Aorta (tissue), 5 donors: ENCODE measurements at regions not wholly inside any gene's neighbourhood (a gene's known extent, or its start where the extent isn't known, plus 50 kb on each side); places are given as distances from the start of the nearest gene placed in this dataset.
A peak's percentile ranks its signal among the peaks of the same experiment; 100 is the strongest.
"Not testable (repeated sequence)": the region's sequence is repeated elsewhere in the genome, so short reads cannot be mapped to it uniquely, and the experiment has no call there.

Source experiments
- ATAC-seq: fragments of 200-7000 bp; cut with Tn5 transposase; one replicate; pipeline ENCODE4 v1.9.1; 2022; ENCODE audit warnings: moderate library complexity; ENCODE audit not compliant: low FRiP score
- DNase-seq, 2 donors: peaks; one replicate each; pipeline ENCODE4 v3.0.0-alpha.2; 2020
- H3K27ac ChIP-seq, 2 donors: one replicate each; pipeline ENCODE4 v1.5.1; 2013; ENCODE audit warnings: low read length in 2 of 2, mild to moderate bottlenecking in 2 of 2, moderate library complexity in 2 of 2, control low read depth in 1 of 2, inconsistent platforms in 1 of 2, low read depth in 1 of 2
- H3K27me3 ChIP-seq, 2 donors: one replicate each; pipeline ENCODE4 v1.6.1; 2013; ENCODE audit warnings: control low read depth in 1 of 2, low read length in 1 of 2, mild to moderate bottlenecking in 1 of 2, moderate library complexity in 1 of 2; ENCODE audit not compliant: insufficient read depth in 2 of 2, control insufficient read depth in 1 of 2
- H3K36me3 ChIP-seq, 2 donors: one replicate each; pipeline ENCODE4 v1.6.1; 2013; ENCODE audit warnings: control low read depth in 1 of 2, low read length in 1 of 2, mild to moderate bottlenecking in 1 of 2; ENCODE audit not compliant: insufficient read depth in 2 of 2, control insufficient read depth in 1 of 2
- H3K4me1 ChIP-seq, 2 donors: one replicate each; pipeline ENCODE4 v1.6.1; 2013; ENCODE audit warnings: low read length in 2 of 2, control low read depth in 1 of 2, mild to moderate bottlenecking in 1 of 2, moderate library complexity in 1 of 2; ENCODE audit not compliant: insufficient read depth in 2 of 2, control insufficient read depth in 1 of 2
- H3K4me3 ChIP-seq, 2 donors: one replicate each; pipeline ENCODE4 v1.5.1; 2013; ENCODE audit warnings: low read length in 2 of 2, control low read depth in 1 of 2, mild to moderate bottlenecking in 1 of 2
- H3K9me3 ChIP-seq: one replicate; pipeline ENCODE4 v1.6.1; 2013; ENCODE audit warnings: mild to moderate bottlenecking, low read length; ENCODE audit not compliant: control insufficient read depth
- WGBS, 2 donors: extraction: QIAGEN DNeasy Blood & Tissue Kit; methylation state at CpG; one replicate each; pipeline ENCODE4 v1.1.7; 2013; 5-methylcytosine and 5-hydroxymethylcytosine counted together
- intact Hi-C, 2 donors: fragments of 100-400 bp; cut with DNase I; formaldehyde crosslinking; loops; one replicate each; pipeline versions ENCODE4 v1.14.2 to v1.15.0; 2022
- donor health status: healthy with polysubstance abuse.
- donor health status: Bipolar disorder and iron deficiency.
- donor health status: DM: no; HTN: no; CAD: no.
- donor health status: DM: no; HTN: no; CAD: no.
- donor health status: DM: yes; HTN: yes; CAD: no.

GRCh38 chr14:40222996-40223395, 790.8 kb upstream of the FBXO33 start:
- no peak for DNase-seq
- H3K9me3 ChIP-seq = no peaks in the 10 kb centered on the region

GRCh38 chr14:40221428-40221827, 789.2 kb upstream of the FBXO33 start:
- no peaks in the 10 kb centered on the region for H3K27me3 ChIP-seq
- H3K4me1 ChIP-seq = no peaks in the 10 kb centered on the region
- H3K9me3 ChIP-seq = no peaks in the 10 kb centered on the region
- ATAC-seq = no peak
- no peaks in the 10 kb centered on the region for H3K36me3 ChIP-seq
- no peak overlapping the region for H3K4me3 ChIP-seq
- no peak overlapping the region for H3K27ac ChIP-seq
- intact Hi-C loops = no loop called here
- no peak for DNase-seq

More at GRCh38 chr14:40222996-40223395, 790.8 kb upstream of the FBXO33 start:
- Histone ChIP-seq H3K36me3 (no peaks in the 10 kb centered on the region), H3K27ac (no peak overlapping the region), H3K4me1 (no peaks in the 10 kb centered on the region), H3K27me3 (no peaks in the 10 kb centered on the region), H3K4me3 (no peak overlapping the region)
- 83 to 84% methylated on average over 4 of the region's 4 CpGs for WGBS, 2 donors
- ATAC-seq = no peak
- intact Hi-C loops = no loop called here

GRCh38 chr14:40219032-40219431, 786.8 kb upstream of the FBXO33 start:
- Histone ChIP-seq H3K27me3 (no peaks in the 10 kb centered on the region), H3K4me3 (no peak overlapping the region), H3K36me3 (no peaks in the 10 kb centered on the region), H3K4me1 (no peaks in the 10 kb centered on the region), H3K27ac (no peak overlapping the region), H3K9me3 (no peaks in the 10 kb centered on the region)
- DNase-seq (no peak), ATAC-seq (no peak)
- 40 to 49% methylated on average over 3 of the region's 3 CpGs for WGBS, 2 donors
- intact Hi-C loops = no loop called here

- intact Hi-C loops = no loop called here
- no peak overlapping the region for H3K27ac ChIP-seq
- WGBS, 2 donors = 82 to 84% methylated on average over 6 of the region's 6 CpGs
- DNase-seq (no peak), ATAC-seq (no peak)
- H3K36me3 ChIP-seq = no peaks in the 10 kb centered on the region
- H3K9me3 ChIP-seq = no peaks in the 10 kb centered on the region
- no peak overlapping the region for H3K4me3 ChIP-seq
- H3K4me1 ChIP-seq = no peaks in the 10 kb centered on the region
- H3K27me3 ChIP-seq = no peaks in the 10 kb centered on the region
Observed at GRCh38 chr14:40218282-40218941, 786.2 kb upstream of the FBXO33 start.

GRCh38 chr14:40216976-40217375, 784.7 kb upstream of the FBXO33 start:
- intact Hi-C loops = no loop called here
- Histone ChIP-seq H3K27ac (no peak overlapping the region), H3K4me3 (no peak overlapping the region), H3K27me3 (no peaks in the 10 kb centered on the region), H3K4me1 (no peaks in the 10 kb centered on the region), H3K9me3 (no peaks in the 10 kb centered on the region), H3K36me3 (no peaks in the 10 kb centered on the region)
- ATAC-seq (no peak), DNase-seq (peak in 1 of 2 donors; percentile 61)
- 92 to 94% methylated on average over 19 to 22 of the region's 22 CpGs for WGBS, 2 donors

- H3K27me3 ChIP-seq, H3K4me3 ChIP-seq, H3K36me3 ChIP-seq, intact Hi-C loops, H3K27ac ChIP-seq, H3K9me3 ChIP-seq, H3K4me1 ChIP-seq, ATAC-seq, DNase-seq: not testable (repeated sequence)
- WGBS, 2 donors = 91 to 92% methylated on average over 18 of the region's 18 CpGs
Observed at GRCh38 chr14:40216408-40216807, 784.2 kb upstream of the FBXO33 start.

- intact Hi-C loops = no loop called here
- Histone ChIP-seq H3K4me1 (no peaks in the 10 kb centered on the region), H3K9me3 (no peaks in the 10 kb centered on the region), H3K27ac (no peak overlapping the region), H3K27me3 (no peaks in the 10 kb centered on the region), H3K36me3 (no peaks in the 10 kb centered on the region), H3K4me3 (no peak overlapping the region)
- DNase-seq = no peak
- no peak for ATAC-seq
Observed at GRCh38 chr14:40213701-40214100, 781.5 kb upstream of the FBXO33 start.

- intact Hi-C loops = no loop called here
- no peak overlapping the region for H3K27ac ChIP-seq
- DNase-seq (no peak), ATAC-seq (peak; percentile 29)
- no peaks in the 10 kb centered on the region for H3K36me3 ChIP-seq
- WGBS, 2 donors = 75 to 77% methylated on average over 11 of the region's 11 CpGs
- no peaks in the 10 kb centered on the region for H3K4me1 ChIP-seq
- no peak overlapping the region for H3K4me3 ChIP-seq
- no peaks in the 10 kb centered on the region for H3K9me3 ChIP-seq
- no peaks in the 10 kb centered on the region for H3K27me3 ChIP-seq
Observed at GRCh38 chr14:40204441-40205175, 772.4 kb upstream of the FBXO33 start.

- Histone ChIP-seq H3K4me3 (no peak overlapping the region), H3K27me3 (no peaks in the 10 kb centered on the region), H3K27ac (no peak overlapping the region), H3K9me3 (no peaks in the 10 kb centered on the region), H3K4me1 (no peaks in the 10 kb centered on the region), H3K36me3 (no peaks in the 10 kb centered on the region)
- ATAC-seq = no peak
- intact Hi-C loops = no loop called here
- 70 to 87% methylated on average over 1 of the region's 1 CpG for WGBS, 2 donors
- DNase-seq = no peak
Observed at GRCh38 chr14:40199101-40199500, 766.9 kb upstream of the FBXO33 start.
